OCI-LY3 (cell line): ENCODE measurements at regions not wholly inside any gene's neighbourhood (a gene's known extent, or its start where the extent isn't known, plus 50 kb on each side); places are given as distances from the start of the nearest gene placed in this dataset.

Experiments
- H2AFZ ChIP-seq: fragments of 200-600, 300-600 bp; shearing (Covaris generic); 2 replicates; pipeline ENCODE4 v1.6.0; 2014; ENCODE audit warnings: antibody characterized with exemption, low read depth, low read length
- H3K27ac ChIP-seq: fragments of 200-600, 300-600 bp; sonication (generic); 2 replicates; pipeline ENCODE4 v1.5.1; 2014; ENCODE audit warnings: mild to moderate bottlenecking, low read length, moderate library complexity, mixed read lengths
- H3K27me3 ChIP-seq: fragments of 200-600, 300-600 bp; sonication (generic); 2 replicates; pipeline ENCODE4 v1.6.1; 2014; ENCODE audit warnings: low read depth, low read length, mixed read lengths
- H3K36me3 ChIP-seq: fragments of 200-600, 300-600 bp; sonication (generic); replicated peaks from 2 replicates; pipeline ENCODE3; 2014; ENCODE audit warnings: low read depth, low read length, mixed read lengths
- H3K4me1 ChIP-seq: fragments of 300-600, 200-600 bp; sonication (generic); 2 replicates; pipeline ENCODE4 v1.6.1; 2014; ENCODE audit warnings: low read length, mixed read lengths
- H3K4me2 ChIP-seq: fragments of 200-600, 300-600 bp; sonication (generic); 2 replicates; pipeline ENCODE4 v1.6.1; 2014; ENCODE audit warnings: low read length, mixed read lengths
- H3K4me3 ChIP-seq: fragments of 300-600, 200-600 bp; sonication (generic); 2 replicates; pipeline ENCODE4 v1.5.1; 2014; ENCODE audit warnings: antibody characterized with exemption, mild to moderate bottlenecking, low read length, moderate library complexity
- H3K79me2 ChIP-seq: fragments of 300-600, 200-600 bp; shearing (Covaris generic); 2 replicates; pipeline ENCODE4 v1.6.1; 2014; ENCODE audit warnings: mild to moderate bottlenecking, low read length, mixed read lengths
- H3K9ac ChIP-seq: fragments of 300-600, 200-600 bp; shearing (Covaris generic); 2 replicates; pipeline ENCODE4 v1.6.0; 2014; ENCODE audit warnings: mild to moderate bottlenecking, low read length, moderate library complexity
- H3K9me3 ChIP-seq: fragments of 200-600, 300-600 bp; shearing (Covaris generic); 2 replicates; pipeline ENCODE4 v1.6.1; 2014; ENCODE audit warnings: low read length, mixed read lengths; ENCODE audit not compliant: insufficient read depth
- H4K20me1 ChIP-seq: fragments of 200-600, 300-600 bp; sonication (generic); 2 replicates; pipeline ENCODE4 v1.6.1; 2016; ENCODE audit warnings: low read length, mixed read lengths; ENCODE audit not compliant: insufficient read depth
- EZH2phosphoT487 ChIP-seq: fragments of 200-600 bp; shearing (Covaris generic); IDR thresholded peaks from 2 replicates; pipeline ENCODE4 v1.6.1; 2018; ENCODE audit warnings: antibody characterized with exemption, mixed run types, low read depth
- TF ChIP-seq, protein P1 (sequence below): fragments of 200-600, 300-600 bp; sonication (generic); IDR thresholded peaks from 2 replicates; pipeline ENCODE4 v1.5.1; 2014; ENCODE audit warnings: antibody characterized with exemption, low read length, low read depth

DNA sequence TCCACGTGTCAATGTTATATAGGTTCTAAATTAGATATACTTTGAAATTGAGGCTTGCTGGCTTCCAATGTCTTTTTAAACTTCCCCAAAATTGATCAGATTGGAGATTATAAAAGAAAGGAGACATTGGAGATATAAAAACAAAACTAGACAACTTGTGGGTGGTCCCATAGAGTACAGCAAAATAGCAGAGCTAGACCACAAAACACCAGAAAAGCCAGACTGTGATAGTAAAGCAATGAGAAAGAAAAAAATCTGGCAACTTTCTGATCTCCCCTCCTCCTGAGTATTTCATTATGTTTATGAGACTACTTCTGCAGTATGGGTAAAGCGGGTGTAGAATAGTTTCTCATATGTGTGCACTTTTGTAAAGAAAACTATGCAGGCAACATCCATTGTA is 713.8 kb upstream of the MEF2C start:
- Histone ChIP-seq H3K4me2 (no peak overlapping the region), H3K27ac (no peak overlapping the region), H3K27me3 (no peaks in the 10 kb centered on the region), H3K4me1 (peaks cover 3% of the 10 kb centered on the region), H3K9ac (no peak overlapping the region), H3K36me3 (no peaks in the 10 kb centered on the region), H4K20me1 (no peaks in the 10 kb centered on the region), H2AFZ (no peak overlapping the region), H3K9me3 (no peaks in the 10 kb centered on the region), H3K4me3 (no peak overlapping the region), H3K79me2 (no peaks in the 10 kb centered on the region)
- TF ChIP-seq EZH2phosphoT487: no peak
- TF ChIP-seq, protein P1, sequence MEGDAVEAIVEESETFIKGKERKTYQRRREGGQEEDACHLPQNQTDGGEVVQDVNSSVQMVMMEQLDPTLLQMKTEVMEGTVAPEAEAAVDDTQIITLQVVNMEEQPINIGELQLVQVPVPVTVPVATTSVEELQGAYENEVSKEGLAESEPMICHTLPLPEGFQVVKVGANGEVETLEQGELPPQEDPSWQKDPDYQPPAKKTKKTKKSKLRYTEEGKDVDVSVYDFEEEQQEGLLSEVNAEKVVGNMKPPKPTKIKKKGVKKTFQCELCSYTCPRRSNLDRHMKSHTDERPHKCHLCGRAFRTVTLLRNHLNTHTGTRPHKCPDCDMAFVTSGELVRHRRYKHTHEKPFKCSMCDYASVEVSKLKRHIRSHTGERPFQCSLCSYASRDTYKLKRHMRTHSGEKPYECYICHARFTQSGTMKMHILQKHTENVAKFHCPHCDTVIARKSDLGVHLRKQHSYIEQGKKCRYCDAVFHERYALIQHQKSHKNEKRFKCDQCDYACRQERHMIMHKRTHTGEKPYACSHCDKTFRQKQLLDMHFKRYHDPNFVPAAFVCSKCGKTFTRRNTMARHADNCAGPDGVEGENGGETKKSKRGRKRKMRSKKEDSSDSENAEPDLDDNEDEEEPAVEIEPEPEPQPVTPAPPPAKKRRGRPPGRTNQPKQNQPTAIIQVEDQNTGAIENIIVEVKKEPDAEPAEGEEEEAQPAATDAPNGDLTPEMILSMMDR: no peak

GRCh38 chr5:89595056-89595455 is 712.1 kb upstream of the MEF2C start:
- no peak overlapping the region for H2AFZ ChIP-seq
- no peaks in the 10 kb centered on the region for H4K20me1 ChIP-seq
- H3K4me1 ChIP-seq: peaks cover 3% of the 10 kb centered on the region
- no peaks in the 10 kb centered on the region for H3K79me2 ChIP-seq
- no peaks in the 10 kb centered on the region for H3K27me3 ChIP-seq
- no peak overlapping the region for H3K4me2 ChIP-seq
- no peak overlapping the region for H3K9ac ChIP-seq
- no peak overlapping the region for H3K4me3 ChIP-seq
- no peaks in the 10 kb centered on the region for H3K36me3 ChIP-seq
- H3K27ac ChIP-seq: no peak overlapping the region
- no peak for TF ChIP-seq EZH2phosphoT487
- TF ChIP-seq, protein P1: no peak
- no peaks in the 10 kb centered on the region for H3K9me3 ChIP-seq

GRCh38 chr5:89584339-89584956 is 701.5 kb upstream of the MEF2C start:
- Histone ChIP-seq H3K79me2 (no peaks in the 10 kb centered on the region), H3K4me1 (peaks cover 14% of the 10 kb centered on the region), H3K4me2 (no peak overlapping the region), H3K9ac (no peak overlapping the region), H4K20me1 (no peaks in the 10 kb centered on the region), H3K4me3 (no peak overlapping the region), H3K27ac (no peak overlapping the region), H3K9me3 (no peaks in the 10 kb centered on the region), H3K27me3 (no peaks in the 10 kb centered on the region), H3K36me3 (no peaks in the 10 kb centered on the region), H2AFZ (no peak overlapping the region)
- TF ChIP-seq, protein P1: no peak
- no peak for TF ChIP-seq EZH2phosphoT487

DNA sequence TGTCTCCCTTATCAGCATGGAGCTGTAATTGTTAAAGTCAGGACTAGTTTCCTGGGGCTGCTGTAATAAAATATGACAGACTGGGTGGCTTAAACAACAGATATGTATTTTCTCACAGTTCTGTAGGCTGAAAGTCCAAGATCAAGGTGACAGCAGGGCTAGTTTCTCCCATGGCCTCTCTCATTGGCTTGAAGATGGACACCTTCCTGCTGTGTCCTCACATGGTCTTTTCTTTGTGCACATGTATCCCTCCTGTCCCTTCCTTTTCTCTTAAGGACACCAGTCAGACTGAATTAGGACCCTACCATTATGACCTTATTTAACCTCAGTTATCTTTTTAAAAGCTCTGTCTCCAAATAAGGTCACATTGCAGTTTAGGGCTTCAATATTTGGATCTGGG is 700.5 kb upstream of the MEF2C start:
- H2AFZ ChIP-seq: no peak overlapping the region
- TF ChIP-seq, protein P1: no peak
- TF ChIP-seq EZH2phosphoT487: no peak

More for the DNA sequence above, 700.5 kb upstream of the MEF2C start:
- H3K4me1 ChIP-seq: peaks cover 8% of the 10 kb centered on the region
- no peak overlapping the region for H3K4me3 ChIP-seq
- H3K4me2 ChIP-seq: no peak overlapping the region
- H3K27ac ChIP-seq: no peak overlapping the region
- no peaks in the 10 kb centered on the region for H3K27me3 ChIP-seq
- H3K79me2 ChIP-seq: no peaks in the 10 kb centered on the region
- no peak overlapping the region for H3K9ac ChIP-seq
- no peaks in the 10 kb centered on the region for H3K36me3 ChIP-seq
- no peaks in the 10 kb centered on the region for H4K20me1 ChIP-seq
- H3K9me3 ChIP-seq: no peaks in the 10 kb centered on the region
